HepG2 (cell line): ENCODE measurements at regions not wholly inside any gene's neighbourhood (a gene's known extent, or its start where the extent isn't known, plus 50 kb on each side); places are given as distances from the start of the nearest gene placed in this dataset.

Experiments used
- ATAC-seq: fragments of 200-7000 bp; cut with Tn5 transposase; 3 replicates; pipeline ENCODE4 v1.9.1; 2020; ENCODE audit warnings: mild to moderate bottlenecking, moderate library complexity
- BruUV-seq: library from RNA; stranded (reverse); fragments of 400-500 nt; replicated peaks from 2 replicates; lab custom pipeline; 2021; lab: Mats Ljungman, UMichigan
- CTCF ChIA-PET: fragments of 300-600 bp; formaldehyde crosslinking; extraction: SDS; loops from one replicate; lab custom pipeline; 2021; ENCODE audit warnings: low total read pairs, inconsistent platforms, low intra/inter-chr PET ratio; lab: Yijun Ruan, JAX
- POLR2A ChIA-PET: fragments of 350-600 bp; sonication (Branson Sonifier 250); formaldehyde crosslinking; loops from one replicate; lab custom pipeline; 2020; ENCODE audit warnings: antibody characterized with exemption, inconsistent platforms; lab: Yijun Ruan, JAX
- DNase-seq: peaks from one replicate; pipeline ENCODE4 v3.0.0-alpha.2; 2015; ENCODE audit warnings: low spot score
- FAIRE-seq: peaks from 3 replicates; lab custom pipeline; 2011; peaks lifted over from hg19 to GRCh38; lab: Jason Lieb, UNC
- H2AFZ ChIP-seq: one replicate; pipeline ENCODE4 v1.6.1; 2011; ENCODE audit warnings: low read length, inconsistent platforms
- H3K27ac ChIP-seq: fragments of 300-600 bp; 3 replicates; pipeline ENCODE4 v1.8.0; 2011; ENCODE audit warnings: mixed run types, mild to moderate bottlenecking, mixed read lengths, low read length, inconsistent platforms; ENCODE audit not compliant: insufficient read depth; ENCODE audit errors: extremely low read length
- H3K27me3 ChIP-seq, 2 experiments: fragments of 200-600 bp in 1 of 2; 2 replicates in 1 of 2; 3 replicates in 1 of 2; pipeline versions ENCODE4 v1.6.0 to v1.8.0; 2011; ENCODE audit warnings: low read length in 2 of 2, mild to moderate bottlenecking in 2 of 2, moderate library complexity in 2 of 2, inconsistent platforms in 1 of 2; ENCODE audit not compliant: insufficient read depth in 2 of 2, control insufficient read depth in 1 of 2
- H3K36me3 ChIP-seq, 2 experiments: fragments of 200-600 bp in 1 of 2; replicated peaks in 1 of 2; 2 replicates in 1 of 2; 3 replicates in 1 of 2; pipeline versions ENCODE4 v1.5.1 to v1.8.0; 2011; ENCODE audit warnings: low read length in 2 of 2, inconsistent platforms in 1 of 2; ENCODE audit not compliant: insufficient read depth in 2 of 2, control insufficient read depth in 1 of 2
- H3K4me1 ChIP-seq: 2 replicates; pipeline ENCODE4 v1.5.1; 2012; ENCODE audit warnings: low read length, inconsistent platforms; ENCODE audit not compliant: insufficient read depth
- H3K4me2 ChIP-seq: 2 replicates; pipeline ENCODE4 v1.6.0; 2011; ENCODE audit warnings: low read depth, low read length, inconsistent platforms
- H3K4me3 ChIP-seq, 3 experiments: fragments of 200-600 bp in 1 of 3; sonication (generic), shearing (Covaris generic) in 1 of 3; replicated peaks in 1 of 3; 2 replicates each; pipeline ENCODE4 v1.5.1; 2011 to 2016; ENCODE audit warnings: low read length in 3 of 3, inconsistent platforms in 2 of 3, low read depth in 2 of 3, mild to moderate bottlenecking in 2 of 3, control low read depth in 1 of 3, mixed read lengths in 1 of 3; ENCODE audit not compliant: insufficient read depth in 1 of 3
- H3K79me2 ChIP-seq: one replicate; pipeline ENCODE4 v1.6.1; 2011; ENCODE audit warnings: low read length, inconsistent platforms; ENCODE audit not compliant: insufficient read depth
- H3K9ac ChIP-seq: 2 replicates; pipeline ENCODE4 v1.6.0; 2011; ENCODE audit warnings: mild to moderate bottlenecking, low read depth, low read length, inconsistent platforms; ENCODE audit not compliant: insufficient read depth
- H3K9me3 ChIP-seq: 2 replicates; pipeline ENCODE4 v1.5.1; 2012; ENCODE audit warnings: mild to moderate bottlenecking, low read length
- H4K20me1 ChIP-seq: 2 replicates; pipeline ENCODE4 v1.6.0; 2011; ENCODE audit warnings: inconsistent platforms, mild to moderate bottlenecking, low read length, moderate library complexity; ENCODE audit not compliant: insufficient read depth
- BORCS8-MEF2B ChIP-seq: sonication (generic); formaldehyde crosslinking; IDR thresholded peaks from 2 replicates; pipeline ENCODE4 v1.8.0; 2022; ENCODE audit warnings: mild to moderate bottlenecking, missing genetic modification reagents
- GABPB1 ChIP-seq: IDR thresholded peaks from 2 replicates; pipeline ENCODE4 v1.6.1; 2016; ENCODE audit warnings: mild to moderate bottlenecking, missing genetic modification reagents, moderate library complexity, missing compliant biosample characterization
- PITX1 ChIP-seq: sonication (generic); formaldehyde crosslinking; IDR thresholded peaks from 2 replicates; pipeline ENCODE4 v1.5.1; 2020; ENCODE audit warnings: mild to moderate bottlenecking, missing genetic modification reagents
- PRMT3 ChIP-seq: sonication (generic); formaldehyde crosslinking; IDR thresholded peaks from 2 replicates; pipeline ENCODE4 v1.8.1; 2022; ENCODE audit warnings: low read depth, mild to moderate bottlenecking, moderate library complexity, missing genetic modification reagents, borderline replicate concordance
- ZBED4 ChIP-seq: sonication (generic); formaldehyde crosslinking; IDR thresholded peaks from 2 replicates; pipeline ENCODE4 v1.4.0; 2020; ENCODE audit warnings: missing genetic modification reagents, borderline replicate concordance
- ZFY ChIP-seq: sonication (generic); formaldehyde crosslinking; IDR thresholded peaks from 2 replicates; pipeline ENCODE4 v1.4.0; 2020; ENCODE audit warnings: missing genetic modification reagents
- ZNF414 ChIP-seq: sonication (generic); formaldehyde crosslinking; IDR thresholded peaks from 2 replicates; pipeline ENCODE4 v1.5.0; 2020; ENCODE audit warnings: missing genetic modification reagents
- ZNF503 ChIP-seq: sonication (generic); formaldehyde crosslinking; IDR thresholded peaks from 2 replicates; pipeline ENCODE4 v1.4.0; 2020; ENCODE audit warnings: missing genetic modification reagents
- WGBS: methylation state at CpG from one replicate; pipeline ENCODE4 v1.1.6; 2017; ENCODE audit warnings: low lambda C conversion rate; 5-methylcytosine and 5-hydroxymethylcytosine counted together
- in situ Hi-C: cut with HindIII; loops from 2 replicates; pipeline ENCODE4 v1.10.0; 2017; ENCODE audit warnings: low pct_unique_long_range_greater_than_20kb; ENCODE audit not compliant: extremely low pct_ligation_motif_present
- intact Hi-C: fragments of 100-400 bp; cut with micrococcal nuclease; formaldehyde crosslinking; loops from one replicate; pipeline ENCODE4 v1.10.0; 2022; ENCODE audit not compliant: unreplicated experiment

- ATAC-seq (no peak), FAIRE-seq (no peak), DNase-seq (no peak)
- Histone ChIP-seq H4K20me1 (no peaks in the 10 kb centered on the region), H3K4me1 (no peaks in the 10 kb centered on the region), H3K9me3 (no peaks in the 10 kb centered on the region), H2AFZ (no peak overlapping the region), H3K27ac (no peak overlapping the region), H3K27me3 (no peaks in the 10 kb centered on the region; a peak in 1 of 5 replicates), H3K36me3 (no peaks in the 10 kb centered on the region), H3K4me3 (no peak overlapping the region), H3K79me2 (no peaks in the 10 kb centered on the region), H3K4me2 (no peak overlapping the region), H3K9ac (no peak overlapping the region)
- intact Hi-C loops (no loop called here), in situ Hi-C loops (no loop called here)
- ChIA-PET CTCF (no interaction called here), POLR2A (no interaction called here)
- no peak for TF ChIP-seq ZNF414 (CRISPR knock-in tag)
- no TSS peak for BruUV-seq
Observed at GRCh38 chr4:44563496-44563895, 87.9 kb downstream of the YIPF7 start.

GRCh38 chr4:44558031-44558605 is 93.3 kb downstream of the YIPF7 start:
- H3K9me3 ChIP-seq = no peaks in the 10 kb centered on the region
- no peak for TF ChIP-seq BORCS8-MEF2B
- TF ChIP-seq PITX1 = no peak
- no peak for TF ChIP-seq ZBED4 (CRISPR knock-in tag)
- TF ChIP-seq PRMT3 (CRISPR knock-in tag) = no peak
- TF ChIP-seq ZFY (CRISPR knock-in tag) = no peak
- TF ChIP-seq GABPB1 (CRISPR knock-in tag) = no peak
- TF ChIP-seq ZNF503 (CRISPR knock-in tag) = no peak
- TF ChIP-seq, all 625 proteins: peak for 0
- Histone ChIP-seq H4K20me1 (no peaks in the 10 kb centered on the region), H3K4me2 (no peak overlapping the region), H3K27ac (no peak overlapping the region), H3K27me3 (no peaks in the 10 kb centered on the region), H3K4me1 (no peaks in the 10 kb centered on the region), H2AFZ (no peak overlapping the region), H3K36me3 (no peaks in the 10 kb centered on the region), H3K9ac (no peak overlapping the region), H3K4me3 (no peak overlapping the region), H3K79me2 (no peaks in the 10 kb centered on the region)
- 0% methylated on average over 1 of the region's 1 CpG for WGBS
- POLR2A ChIA-PET = no interaction called here
- intact Hi-C loops (no loop called here), in situ Hi-C loops (no loop called here)
- DNase-seq (no peak), ATAC-seq (no peak), FAIRE-seq (no peak)
- CTCF ChIA-PET = no interaction called here
- BruUV-seq = no TSS peak
